Amniotic stem cell (primary cell): ENCODE measurements at regions not wholly inside any gene's neighbourhood (a gene's known extent, or its start where the extent isn't known, plus 50 kb on each side); places are given as distances from the start of the nearest gene placed in this dataset.
"Not testable (repeated sequence)": the region's sequence is repeated elsewhere in the genome, so short reads cannot be mapped to it uniquely, and the experiment has no call there.

Source experiments
- DNase-seq: peaks from one replicate; lab custom pipeline; 2025; lab: John Stamatoyannopoulos, UW

DNA sequence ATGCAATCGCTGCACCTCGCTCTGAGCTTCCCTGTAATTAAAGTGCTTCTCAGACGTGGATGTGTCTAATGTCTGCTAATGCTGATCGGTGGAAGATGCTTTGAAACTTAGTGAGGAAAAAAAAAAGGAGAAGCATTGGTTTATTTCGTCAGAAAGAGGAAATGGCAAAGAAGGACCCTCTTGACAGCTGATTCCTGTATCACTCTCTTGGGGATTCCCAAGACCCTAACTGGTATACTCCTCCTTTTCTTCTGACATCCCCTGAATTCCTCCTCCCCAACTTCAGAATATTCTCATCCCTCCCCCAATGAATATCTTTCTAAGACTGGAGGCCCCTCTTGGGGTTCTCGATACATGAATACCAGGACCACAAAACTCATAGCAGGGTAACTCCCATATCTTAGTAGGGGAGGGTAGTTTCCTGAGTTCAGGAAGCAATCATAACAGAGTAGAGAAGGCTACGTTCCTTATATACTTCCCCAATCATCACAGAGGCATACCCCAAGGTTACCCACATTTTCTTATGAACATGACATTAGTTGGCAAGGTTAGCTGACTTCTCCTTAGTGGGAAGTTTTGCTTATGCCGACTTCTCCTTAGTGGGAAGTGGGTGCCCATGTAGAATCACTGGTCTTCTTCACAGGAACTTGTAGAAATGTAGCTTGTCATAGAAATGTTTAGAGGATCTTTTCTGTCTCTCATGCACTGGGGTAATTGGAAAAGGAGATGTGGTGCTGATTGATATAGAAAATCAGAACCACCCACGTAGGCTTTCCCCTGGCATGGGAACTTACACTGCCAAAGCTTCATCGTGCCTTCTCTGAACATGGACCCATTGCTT lies 63.8 kb upstream of the ATXN1 start:
- DNase-seq, result no peak

DNA sequence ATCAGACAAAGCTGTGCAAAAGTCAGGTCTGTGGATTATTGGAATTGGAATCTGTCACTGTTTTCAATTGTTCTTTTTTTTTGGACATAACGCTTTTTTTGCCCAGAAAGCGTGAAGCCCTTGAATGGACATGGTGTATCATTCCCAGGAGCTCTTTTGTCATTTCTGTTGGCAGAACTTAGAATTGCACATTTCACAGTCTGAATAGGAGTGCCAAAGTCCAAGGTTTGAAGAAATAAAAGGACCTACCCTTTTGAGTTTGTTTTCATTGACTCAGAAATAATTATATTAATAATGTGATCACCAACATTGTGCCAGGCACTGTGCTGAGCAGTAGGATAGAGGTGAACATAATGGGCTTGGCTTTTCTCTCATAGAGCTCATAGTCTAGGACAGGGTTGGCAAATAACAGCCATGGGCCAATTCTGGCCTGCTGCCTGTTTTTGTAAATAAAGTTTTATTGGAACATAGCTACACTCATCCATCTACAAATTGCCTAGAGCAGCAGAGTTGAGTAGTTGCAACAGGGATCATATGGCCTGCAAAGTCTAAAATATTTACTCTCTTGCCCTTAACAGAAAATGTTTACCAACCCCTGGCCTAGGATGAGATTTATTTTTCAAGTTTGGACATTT lies 62.6 kb upstream of the ATXN1 start:
- no peak for DNase-seq

DNA sequence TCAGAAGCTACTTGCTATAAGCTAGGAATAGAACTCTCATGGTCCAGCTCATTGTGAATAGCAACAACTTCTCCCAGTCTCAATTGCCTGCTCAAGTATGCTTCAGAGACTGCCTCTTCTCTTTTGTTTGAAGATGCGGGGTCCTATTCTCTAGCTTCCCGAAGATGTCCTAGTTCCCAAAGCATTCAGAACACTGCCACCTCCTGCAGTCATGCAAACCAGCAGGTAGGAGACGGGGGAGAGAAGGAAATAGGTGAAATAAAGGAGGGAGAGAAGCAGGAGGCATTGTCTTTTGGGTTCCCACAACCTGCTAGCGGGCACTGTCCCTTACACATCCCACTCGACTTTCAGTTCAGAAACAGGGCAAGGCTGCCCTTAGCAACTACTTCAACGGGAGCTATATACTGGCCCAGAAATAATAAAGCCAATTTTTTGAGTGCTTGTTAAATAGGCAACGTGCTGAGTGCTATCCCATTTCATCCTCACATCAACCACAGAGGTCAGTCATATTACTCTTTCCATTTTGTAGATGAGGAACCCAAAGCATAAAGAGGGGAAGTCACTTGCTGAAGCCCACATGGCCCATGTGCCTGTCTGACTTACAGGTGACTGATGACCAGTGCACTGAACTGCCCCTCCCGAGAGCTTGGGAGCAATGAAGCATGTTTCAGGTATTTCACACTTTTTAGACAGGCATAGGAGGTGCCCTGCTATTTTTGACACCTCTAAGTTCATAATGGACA lies 61.9 kb upstream of the ATXN1 start:
- no peak for DNase-seq

DNA sequence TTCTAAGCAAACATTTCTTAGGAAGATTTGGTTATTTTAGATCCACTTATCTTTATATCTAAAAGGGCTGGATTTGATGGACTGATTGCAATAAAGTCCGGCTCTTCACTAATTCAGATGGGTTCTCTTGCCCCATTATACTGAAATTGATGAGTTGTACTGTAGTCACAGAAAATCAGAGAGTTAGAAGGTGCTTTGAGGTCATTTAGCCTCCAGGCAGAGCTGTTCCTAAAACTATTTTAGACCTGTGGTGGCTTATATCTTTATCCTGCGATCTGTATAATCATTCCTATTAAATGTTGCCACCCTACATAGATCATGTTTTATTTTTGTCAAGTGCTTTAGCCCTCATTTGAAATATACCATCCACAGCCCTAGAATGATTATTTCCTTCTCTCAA lies 61.3 kb upstream of the ATXN1 start:
- DNase-seq, result no peak

DNA sequence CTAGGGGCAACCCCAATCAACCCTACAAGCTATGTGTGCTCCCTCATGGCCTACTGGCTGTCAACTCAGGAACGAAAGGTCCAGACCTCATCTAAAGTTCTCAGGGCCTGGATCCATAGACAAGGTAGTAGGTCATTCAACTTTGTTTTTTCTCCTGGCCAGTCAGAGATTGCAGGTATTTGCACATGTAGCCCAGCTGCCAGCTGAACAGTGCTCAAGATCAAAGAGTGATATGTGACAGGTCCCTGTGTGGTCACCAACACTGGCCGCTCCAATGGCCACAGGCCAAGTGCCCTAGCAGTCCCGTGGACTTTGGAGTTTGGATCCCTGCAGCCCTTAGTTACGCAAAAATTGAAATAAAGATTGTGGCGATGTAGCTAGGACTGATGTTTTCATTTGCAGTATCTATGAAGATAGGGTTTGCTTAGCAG lies 60.6 kb upstream of the ATXN1 start:
- no peak for DNase-seq

DNA sequence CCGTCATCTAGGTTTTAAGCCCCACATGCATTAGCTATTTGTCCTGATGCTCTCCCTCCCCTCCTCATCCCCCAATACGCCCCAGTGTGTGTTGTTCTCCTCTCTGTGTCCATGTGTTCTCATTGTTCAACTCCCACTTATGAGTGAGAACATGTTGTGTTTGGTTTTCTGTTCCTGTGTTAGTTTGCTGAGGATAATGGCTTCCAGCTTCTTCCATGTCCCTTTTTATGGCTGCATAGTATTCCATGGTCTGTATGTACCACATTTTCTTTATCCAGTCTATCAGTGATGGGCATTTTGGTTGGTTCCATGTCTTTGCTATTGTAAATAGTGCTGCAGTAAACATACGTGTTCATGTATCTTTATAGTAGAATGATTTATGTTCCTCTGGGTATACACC lies 59.0 kb upstream of the ATXN1 start:
- not testable (repeated sequence) for DNase-seq

DNA sequence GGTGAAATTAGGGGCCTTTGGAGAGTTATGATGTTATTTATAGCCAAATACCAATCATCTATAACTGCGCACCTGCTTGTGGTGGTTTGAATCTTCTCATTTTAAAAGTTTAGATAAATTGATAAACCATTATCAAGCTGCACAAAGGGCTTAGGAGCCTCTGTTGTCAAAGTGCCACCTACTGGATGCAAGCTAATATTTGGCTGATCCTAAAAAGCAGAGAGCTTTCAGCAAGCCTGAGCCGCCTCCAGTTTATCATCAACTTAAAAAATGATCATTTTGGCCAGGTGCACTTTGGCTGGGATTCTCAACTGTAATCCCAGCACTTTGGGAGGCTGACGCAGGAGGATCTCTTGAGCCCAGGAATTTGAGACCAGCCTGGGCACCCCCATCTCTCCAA lies 58.5 kb upstream of the ATXN1 start:
- DNase-seq, result no peak

DNA sequence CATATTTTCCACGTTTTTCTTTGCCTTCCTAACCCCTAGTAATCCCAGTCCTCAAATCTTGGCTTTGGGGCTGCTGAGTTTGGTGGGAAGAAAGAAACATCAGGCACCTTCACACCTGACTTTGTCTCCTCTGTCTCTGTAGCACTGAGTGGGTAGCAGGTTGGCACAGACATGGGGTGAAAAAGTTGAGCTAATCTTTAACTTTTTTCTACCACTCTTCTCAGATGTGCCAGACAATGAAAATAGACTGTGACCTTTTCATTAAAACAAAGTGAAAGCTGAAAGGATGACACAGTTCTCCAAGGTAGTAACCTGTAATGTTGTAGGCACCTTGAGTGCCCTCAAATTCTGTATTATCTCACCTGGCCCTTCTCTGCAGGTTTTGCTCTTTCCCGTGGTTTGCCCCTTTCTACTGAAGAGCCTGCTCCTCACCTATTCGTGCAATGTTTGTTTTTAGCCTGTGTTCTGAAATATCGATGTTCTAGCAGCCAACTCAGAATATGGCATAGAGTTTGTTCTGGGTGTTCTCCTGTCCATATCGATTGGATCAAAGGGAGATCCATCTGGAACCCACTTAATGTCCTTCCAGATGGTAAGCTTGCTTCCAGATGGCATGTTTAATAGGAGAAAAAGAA lies 57.8 kb upstream of the ATXN1 start:
- DNase-seq, result no peak

DNA sequence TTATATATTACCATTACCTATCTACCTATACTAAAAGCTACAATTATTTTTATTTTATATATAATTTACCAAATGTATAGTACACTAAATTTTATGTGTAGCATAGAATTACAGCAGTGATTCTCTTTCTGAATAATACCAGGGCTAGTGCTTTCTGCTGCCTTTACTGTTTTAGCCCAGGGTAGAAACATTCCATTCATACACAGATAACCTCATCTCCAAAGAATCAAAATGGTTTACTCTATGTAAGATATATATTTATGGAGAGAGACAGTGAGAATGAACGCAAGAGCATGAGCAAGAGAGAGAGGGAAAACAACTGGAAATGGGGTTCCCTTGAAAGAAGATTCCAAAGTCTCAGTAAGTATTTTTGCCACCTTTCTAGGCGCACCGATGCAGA lies 56.3 kb upstream of the ATXN1 start:
- DNase-seq, result no peak

DNA sequence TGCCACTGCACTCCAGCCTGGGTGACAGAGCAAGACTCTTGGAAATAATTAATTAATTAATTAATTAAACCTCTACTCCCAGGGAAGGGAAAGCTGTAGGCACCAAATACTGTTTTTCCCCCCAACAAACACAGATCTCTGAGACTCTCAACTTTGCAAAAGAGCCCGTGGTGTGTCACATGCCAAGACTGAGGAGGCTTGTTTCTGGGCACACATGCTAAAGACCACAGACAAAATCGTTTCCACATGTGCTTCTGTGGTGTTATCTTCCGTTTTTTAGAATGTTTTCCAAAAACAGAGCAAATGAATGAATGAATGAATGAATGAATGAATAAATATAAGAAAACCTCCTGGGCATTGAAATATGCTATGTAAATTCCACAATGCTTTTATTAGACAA lies 55.6 kb upstream of the ATXN1 start:
- no peak for DNase-seq

DNA sequence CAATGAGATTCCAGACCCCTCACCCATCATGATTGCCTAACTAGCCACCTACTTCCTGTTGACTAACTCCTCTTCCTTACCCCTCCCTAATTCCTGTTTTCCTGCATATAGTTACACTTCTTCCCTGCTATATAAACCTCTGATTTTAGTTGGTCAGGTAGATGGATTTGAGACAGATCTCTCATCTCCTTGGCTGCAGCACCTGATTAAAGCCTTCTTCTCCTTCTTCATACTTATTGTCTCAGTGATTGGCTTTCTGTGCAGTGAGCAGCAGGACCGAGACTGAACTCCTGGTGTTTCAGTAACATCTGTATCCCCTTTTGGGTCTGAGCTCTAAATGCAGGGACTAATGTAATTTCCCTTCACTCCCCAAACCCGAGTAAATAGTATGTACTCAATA lies 51.7 kb upstream of the ATXN1 start:
- DNase-seq, result no peak

DNA sequence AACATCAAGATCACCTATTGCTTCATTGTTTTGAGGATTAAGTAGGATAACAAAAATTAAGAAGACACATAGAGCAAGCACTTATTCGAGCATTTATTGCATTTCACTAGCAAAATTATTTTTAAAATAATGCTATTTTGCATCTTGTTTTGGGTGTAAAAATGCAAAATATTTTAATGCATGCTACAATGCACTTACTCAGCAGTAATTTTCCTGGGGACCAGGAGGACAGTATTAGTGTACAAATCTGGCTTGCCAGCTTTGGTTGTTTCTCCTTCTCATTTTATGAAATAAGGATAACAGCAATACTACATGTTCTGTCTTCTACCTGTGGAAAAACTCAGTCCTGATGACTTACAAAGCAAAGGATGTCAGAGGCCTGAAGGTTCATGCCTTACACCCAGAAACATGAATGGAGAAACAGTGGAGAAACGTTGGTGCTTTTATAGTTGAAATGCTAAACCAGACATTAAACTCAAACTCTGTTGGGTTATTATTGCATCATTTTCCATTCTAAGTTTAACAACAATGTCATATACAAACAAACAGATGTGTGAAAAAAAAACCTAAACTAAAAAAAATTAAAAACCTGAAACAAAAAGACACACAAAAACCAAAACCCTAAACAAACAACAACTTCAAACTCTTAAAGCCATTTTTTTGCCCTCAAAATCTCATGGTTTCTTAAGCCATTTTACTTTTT lies 50.2 kb upstream of the ATXN1 start:
- DNase-seq, result no peak
